Naive thymus-derived CD4-positive, alpha-beta T cell (primary cell): ENCODE measurements at regions not wholly inside any gene's neighbourhood (a gene's known extent, or its start where the extent isn't known, plus 50 kb on each side); places are given as distances from the start of the nearest gene placed in this dataset.
A peak's percentile ranks its signal among the peaks of the same experiment; 100 is the strongest.
"Not testable (repeated sequence)": the region's sequence is repeated elsewhere in the genome, so short reads cannot be mapped to it uniquely, and the experiment has no call there.

Source experiments
- ATAC-seq: fragments of 150-1000 bp; cut with Tn5 transposase; 2 replicates; pipeline ENCODE4 v1.10.0; 2021; ENCODE audit warnings: mild to moderate bottlenecking, moderate library complexity
- CTCF ChIA-PET: fragments of 350-600 bp; sonication (Branson Sonifier 250); formaldehyde crosslinking; loops from one replicate; lab custom pipeline; 2021; ENCODE audit warnings: antibody characterized with exemption; lab: Charles Lee
- POLR2A ChIA-PET: fragments of 350-600 bp; sonication (Branson Sonifier 250); formaldehyde crosslinking; loops from one replicate; lab custom pipeline; 2021; ENCODE audit warnings: antibody characterized with exemption, inconsistent platforms; lab: Charles Lee
- DNase-seq, 9 donors: peaks; one replicate each; pipeline versions ENCODE4 v3.0.0 to v3.0.0-alpha.2; 2020 to 2022; ENCODE audit warnings: mixed read lengths in 1 of 9
- H3K27ac ChIP-seq: one replicate; pipeline ENCODE4 v1.7.0; 2013; ENCODE audit warnings: mild to moderate bottlenecking, low read depth, low read length, moderate library complexity
- H3K27me3 ChIP-seq, 2 donors: one replicate each; pipeline ENCODE4 v1.7.0; 2013; ENCODE audit warnings: low read length in 2 of 2, mild to moderate bottlenecking in 2 of 2, moderate library complexity in 2 of 2; ENCODE audit not compliant: control insufficient read depth in 2 of 2, insufficient read depth in 2 of 2
- H3K36me3 ChIP-seq, 3 experiments: 1 replicate in 2 of 3; 2 replicates in 1 of 3; pipeline ENCODE4 v1.7.0; 2013; ENCODE audit warnings: low read length in 3 of 3, mild to moderate bottlenecking in 3 of 3, moderate library complexity in 1 of 3; ENCODE audit not compliant: insufficient read depth in 3 of 3, control insufficient read depth in 2 of 3
- H3K4me1 ChIP-seq, 2 donors: one replicate each; pipeline ENCODE4 v1.7.0; 2013; ENCODE audit warnings: low read length in 2 of 2, mild to moderate bottlenecking in 2 of 2, moderate library complexity in 1 of 2; ENCODE audit not compliant: control insufficient read depth in 2 of 2, insufficient read depth in 2 of 2
- H3K4me3 ChIP-seq: 2 replicates; pipeline ENCODE4 v1.7.0; 2013; ENCODE audit warnings: mild to moderate bottlenecking, low read length
- H3K9me3 ChIP-seq, 3 experiments: 1 replicate in 2 of 3; 2 replicates in 1 of 3; pipeline ENCODE4 v1.7.0; 2013; ENCODE audit warnings: low read length in 3 of 3; ENCODE audit not compliant: control insufficient read depth in 2 of 3
- H3K27ac Mint-ChIP-seq, 9 donors: one replicate each; pipeline ENCODE4 v1.8.0; 2020 to 2022; ENCODE audit warnings: mixed read lengths in 9 of 9, mild to moderate bottlenecking in 8 of 9, moderate library complexity in 5 of 9, inconsistent platforms in 2 of 9
- H3K27me3 Mint-ChIP-seq, 5 donors: one replicate each; pipeline ENCODE4 v1.8.0; 2021 to 2022; ENCODE audit warnings: mixed read lengths in 5 of 5, mild to moderate bottlenecking in 1 of 5
- H3K36me3 Mint-ChIP-seq, 5 donors: one replicate each; pipeline ENCODE4 v1.8.0; 2020 to 2022; ENCODE audit warnings: mixed read lengths in 5 of 5, mild to moderate bottlenecking in 3 of 5, inconsistent platforms in 1 of 5
- H3K4me1 Mint-ChIP-seq, 7 donors: one replicate each; pipeline ENCODE4 v1.8.0; 2020 to 2022; ENCODE audit warnings: mixed read lengths in 7 of 7, mild to moderate bottlenecking in 3 of 7, inconsistent platforms in 1 of 7
- H3K4me3 Mint-ChIP-seq, 10 donors: one replicate each; pipeline ENCODE4 v1.8.0; 2020 to 2022; ENCODE audit warnings: mild to moderate bottlenecking in 10 of 10, mixed read lengths in 10 of 10, moderate library complexity in 6 of 10, inconsistent platforms in 2 of 10
- H3K9me3 Mint-ChIP-seq, 11 donors: one replicate each; pipeline ENCODE4 v1.8.0; 2020 to 2022; ENCODE audit warnings: mixed read lengths in 11 of 11, mild to moderate bottlenecking in 4 of 11, inconsistent platforms in 1 of 11, moderate library complexity in 1 of 11
- intact Hi-C, 2 donors: fragments of 100-400 bp; cut with micrococcal nuclease; formaldehyde crosslinking; loops; one replicate each; pipeline ENCODE4 v1.15.1; 2023

DNA sequence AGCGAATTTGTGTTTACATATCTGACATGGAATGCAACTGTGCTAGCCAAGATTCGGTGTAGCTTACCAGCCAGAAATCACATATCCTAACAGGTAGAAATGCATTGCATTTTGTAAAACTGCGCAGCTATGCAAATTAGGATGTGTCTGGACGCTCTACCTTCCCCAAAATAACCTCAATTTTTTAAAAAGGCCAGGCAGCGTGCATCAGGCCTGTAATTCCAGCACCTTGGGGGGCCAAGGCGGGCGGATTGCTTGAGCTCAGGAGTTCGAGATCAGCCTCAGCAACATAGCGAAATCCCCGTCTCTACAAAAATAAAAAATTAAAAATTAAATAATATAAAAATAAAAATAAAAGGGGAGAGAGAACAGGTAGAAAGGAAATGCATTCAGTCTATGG is 305.0 kb downstream of the TYW1 start:
- H3K27ac Mint-ChIP-seq: peak overlapping the region in 6 of 9 donors; percentile 97 to 99 (median 98)
- intact Hi-C loops: loop anchor here (1.0 to 10.0 kb wide), 19 partner anchors 137 to 1549 kb away; partner anchors contain the start of genes GUSB (in 2 of the 2), TMEM248 (in 2 of the 2), CRCP (in 1 of the 2) and KCTD7 (in 1 of the 2)
- no peaks in the 10 kb centered on the region for H3K9me3 Mint-ChIP-seq
- Histone ChIP-seq H3K4me1 (peaks cover 3 to 7% of the 10 kb centered on the region in 2 donors), H3K4me3 (peak overlapping the region; percentile 74), H3K9me3 (no peaks in the 10 kb centered on the region), H3K36me3 (peaks cover 0 to 9% (median 0%) of the 10 kb centered on the region in 3 experiments), H3K27me3 (no peaks in the 10 kb centered on the region), H3K27ac (peak overlapping the region; percentile 88)
- ChIA-PET CTCF (interaction anchor here (0.8 to 1.2 kb wide), 2 partner anchors 172 to 261 kb away, joined by 3 to 5 read pairs; no protein-coding TSS in a partner anchor), POLR2A (interaction anchor here (0.8 to 1.4 kb wide), 5 partner anchors 15 to 808 kb away, joined by 3 to 5 read pairs (median 3); partner anchors contain the start of genes SBDS and TYW1)
- no peaks in the 10 kb centered on the region for H3K27me3 Mint-ChIP-seq
- peaks cover 0 to 7% (median 4%) of the 10 kb centered on the region in 5 donors for H3K36me3 Mint-ChIP-seq
- H3K4me1 Mint-ChIP-seq: peaks cover 10 to 36% (median 25%) of the 10 kb centered on the region in 7 donors
- DNase-seq: no peak
- ATAC-seq: no peak
- peak overlapping the region; percentile 89 to 99 (median 96) for H3K4me3 Mint-ChIP-seq

DNA sequence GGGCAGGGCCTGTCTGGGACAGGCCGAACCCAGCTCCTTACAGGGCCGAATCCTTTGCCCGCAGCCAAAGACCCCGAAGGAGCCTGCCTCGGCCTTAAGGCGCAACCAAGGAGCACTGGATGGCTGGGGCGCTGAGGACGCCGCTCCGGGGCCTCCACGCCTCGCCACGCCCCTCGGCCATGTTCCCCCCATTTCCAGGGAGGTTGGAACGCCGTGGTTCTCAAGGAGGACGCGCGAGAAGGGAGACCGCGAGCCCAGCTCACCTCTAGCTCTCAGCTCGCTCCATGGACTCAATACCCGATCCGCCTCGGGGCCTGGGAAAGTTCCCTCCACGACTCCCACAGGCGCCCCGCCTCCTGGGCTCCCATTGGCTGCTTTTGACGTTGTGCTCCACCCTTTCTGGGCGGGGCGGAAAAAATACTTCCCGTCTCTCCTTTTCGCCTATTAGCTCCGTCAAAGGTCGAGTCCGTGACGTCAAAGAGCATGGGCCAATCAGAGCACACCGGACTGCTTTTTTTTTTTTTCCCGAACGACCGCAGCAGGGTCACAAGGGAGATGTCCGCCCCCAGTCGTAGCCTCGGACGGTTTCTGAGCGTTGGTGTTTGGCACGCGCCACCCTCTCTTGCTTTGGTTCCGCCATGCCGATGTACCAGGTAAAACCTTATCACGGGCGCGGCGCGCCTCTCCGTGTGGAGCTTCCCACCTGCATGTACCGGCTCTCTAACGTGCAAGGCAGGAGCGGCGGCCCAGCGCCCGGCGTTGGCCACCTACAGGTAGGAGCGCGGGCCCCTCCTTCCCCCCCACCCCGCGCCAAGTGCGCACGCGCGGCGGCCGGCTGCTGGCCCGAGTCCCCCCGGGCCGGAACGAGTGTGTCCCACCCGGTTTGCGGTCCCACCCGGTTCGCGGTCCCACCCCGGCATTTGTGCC is 305.7 kb downstream of the TYW1 start:
- peaks cover 3 to 7% of the 10 kb centered on the region in 2 donors for H3K4me1 ChIP-seq
- H3K27me3 ChIP-seq: no peaks in the 10 kb centered on the region
- Mint-ChIP-seq H3K4me1 (peaks cover 10 to 36% (median 25%) of the 10 kb centered on the region in 7 donors), H3K9me3 (no peaks in the 10 kb centered on the region), H3K27me3 (no peaks in the 10 kb centered on the region), H3K36me3 (peaks cover 0 to 8% (median 4%) of the 10 kb centered on the region in 5 donors), H3K27ac (peak overlapping the region; percentile 87 to 99 (median 98)), H3K4me3 (peak overlapping the region; percentile 89 to 99 (median 96))
- intact Hi-C loops: loop anchor here (1.0 to 10.0 kb wide), 19 partner anchors 138 to 1550 kb away; partner anchors contain the start of genes GUSB (in 2 of the 2), TMEM248 (in 2 of the 2), CRCP (in 1 of the 2) and KCTD7 (in 1 of the 2)
- H3K36me3 ChIP-seq: peaks cover 0 to 11% (median 0%) of the 10 kb centered on the region in 3 experiments
- ATAC-seq (peak; percentile 89), DNase-seq (peak; percentile 90 to 97 (median 95))
- H3K27ac ChIP-seq: peak overlapping the region; percentile 88
- H3K9me3 ChIP-seq: no peaks in the 10 kb centered on the region
- ChIA-PET CTCF (interaction anchor here (0.8 to 1.2 kb wide), 2 partner anchors 173 to 262 kb away, joined by 3 to 5 read pairs; no protein-coding TSS in a partner anchor), POLR2A (interaction anchor here (0.7 to 1.4 kb wide), 8 partner anchors 14 to 889 kb away, joined by 3 to 7 read pairs (median 4); partner anchors contain the start of genes SBDS, TMEM248 and TYW1)
- peak overlapping the region; percentile 74 for H3K4me3 ChIP-seq

GRCh38 chr7:67304846-67305245 is 308.2 kb downstream of the TYW1 start:
- H3K36me3 ChIP-seq: peaks cover 8 to 36% (median 10%) of the 10 kb centered on the region in 3 experiments
- not testable (repeated sequence) for ATAC-seq
- intact Hi-C loops: loop anchor here (5.0 to 10.0 kb wide), 12 partner anchors 140 to 1553 kb away; partner anchors contain the start of genes GUSB (in 2 of the 2), KCTD7 (in 1 of the 2), RABGEF1 (in 1 of the 2) and TMEM248 (in 1 of the 2)

DNA sequence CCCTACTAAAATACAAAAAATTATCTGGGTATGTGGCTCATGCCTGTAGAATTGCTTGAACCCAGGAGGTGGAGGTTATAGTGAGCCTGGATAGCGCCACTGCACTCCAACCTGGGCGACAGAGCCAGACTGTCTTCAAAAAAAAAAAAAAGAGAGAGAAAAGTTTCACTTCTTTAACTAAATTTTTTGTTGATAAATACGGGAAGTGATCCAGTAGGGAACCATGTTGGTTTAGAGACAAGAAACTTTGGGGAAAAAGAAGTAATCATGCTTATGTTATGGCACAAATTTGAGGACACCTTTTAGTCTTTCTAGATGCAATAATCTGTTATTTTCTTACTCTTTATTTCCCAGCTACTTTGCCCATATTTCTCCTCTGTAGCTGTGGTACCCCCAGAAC is 309.7 kb downstream of the TYW1 start:
- Histone ChIP-seq H3K4me3 (no peak overlapping the region), H3K36me3 (peaks cover 15 to 51% (median 17%) of the 10 kb centered on the region in 3 experiments), H3K27me3 (no peaks in the 10 kb centered on the region), H3K4me1 (peaks cover 3 to 7% of the 10 kb centered on the region in 2 donors), H3K27ac (no peak overlapping the region), H3K9me3 (no peaks in the 10 kb centered on the region)
- DNase-seq: no peak
- no peak overlapping the region for H3K27ac Mint-ChIP-seq
- no peaks in the 10 kb centered on the region for H3K27me3 Mint-ChIP-seq
- no peak overlapping the region for H3K4me3 Mint-ChIP-seq
- intact Hi-C loops: loop anchor here (10.0 kb wide), 8 partner anchors 142 to 1552 kb away; partner anchors contain the start of genes KCTD7 (in 1 of the 2) and RABGEF1 (in 1 of the 2)
- H3K9me3 Mint-ChIP-seq: no peaks in the 10 kb centered on the region
- peaks cover 12 to 25% (median 17%) of the 10 kb centered on the region in 7 donors for H3K4me1 Mint-ChIP-seq
- ChIA-PET CTCF (no interaction called here), POLR2A (no interaction called here)
- ATAC-seq: no peak
- peaks cover 10 to 33% (median 23%) of the 10 kb centered on the region in 5 donors for H3K36me3 Mint-ChIP-seq

More at GRCh38 chr7:67304846-67305245, 308.2 kb downstream of the TYW1 start:
- H3K27ac Mint-ChIP-seq: peak overlapping the region in 1 of 9 donors; percentile 23
- H3K4me3 ChIP-seq, POLR2A ChIA-PET, H3K9me3 ChIP-seq, CTCF ChIA-PET, H3K27me3 Mint-ChIP-seq, H3K27ac ChIP-seq, H3K27me3 ChIP-seq, DNase-seq, H3K4me1 ChIP-seq, H3K9me3 Mint-ChIP-seq: not testable (repeated sequence)
- peaks cover 10 to 36% (median 25%) of the 10 kb centered on the region in 7 donors for H3K4me1 Mint-ChIP-seq
- H3K36me3 Mint-ChIP-seq: peaks cover 3 to 19% (median 11%) of the 10 kb centered on the region in 5 donors
- peak overlapping the region in 5 of 10 donors; percentile 8 to 63 (median 40) for H3K4me3 Mint-ChIP-seq

DNA sequence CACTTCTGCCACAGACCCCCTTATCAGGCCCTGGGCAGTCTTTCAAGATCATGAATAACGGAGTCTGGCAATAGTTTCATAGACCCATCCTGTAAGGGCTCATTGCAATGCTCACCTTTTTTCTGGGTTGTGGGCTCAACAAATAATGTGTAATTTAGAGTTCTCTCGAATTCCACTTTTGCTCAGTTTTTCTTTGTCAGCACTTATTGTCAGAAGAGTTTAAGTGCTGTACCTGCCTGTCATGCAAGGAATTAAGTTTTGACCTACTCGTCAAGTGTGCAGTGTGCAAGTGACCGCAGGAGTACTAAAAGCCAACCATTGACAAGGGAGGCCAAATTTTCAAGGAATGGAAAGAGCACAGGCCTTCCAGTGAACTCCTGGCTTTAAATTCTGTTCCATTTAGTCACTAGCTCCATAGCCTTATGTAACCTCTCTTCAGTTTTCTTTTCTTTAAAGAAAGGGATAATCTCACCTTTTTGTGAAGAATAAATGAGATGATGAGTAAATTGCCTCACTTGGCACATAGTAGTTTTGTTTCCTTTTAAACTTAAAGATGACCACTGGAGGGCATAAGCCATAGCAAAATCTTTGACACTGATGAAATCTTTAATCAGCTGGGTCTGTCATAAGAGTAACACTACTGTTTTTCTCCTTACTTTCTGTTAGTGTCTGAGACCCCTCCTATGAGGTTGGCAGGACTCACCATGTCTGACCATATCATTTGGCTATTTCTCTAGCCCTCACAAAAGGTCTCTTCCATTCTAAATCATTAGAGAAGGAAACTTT is 313.3 kb downstream of the TYW1 start:
- H3K36me3 Mint-ChIP-seq: peaks cover 14 to 57% (median 30%) of the 10 kb centered on the region in 5 donors
- POLR2A ChIA-PET: no interaction called here
- no peak overlapping the region for H3K4me3 ChIP-seq
- no peaks in the 10 kb centered on the region for H3K9me3 Mint-ChIP-seq
- no peaks in the 10 kb centered on the region for H3K27me3 ChIP-seq
- intact Hi-C loops: loop anchor here (10.0 kb wide), 8 partner anchors 145 to 1555 kb away; partner anchors contain the start of genes KCTD7 (in 1 of the 2) and RABGEF1 (in 1 of the 2)
- H3K27me3 Mint-ChIP-seq: no peaks in the 10 kb centered on the region
- H3K27ac Mint-ChIP-seq: peak overlapping the region in 1 of 9 donors; percentile 1
- CTCF ChIA-PET: no interaction called here
- no peaks in the 10 kb centered on the region for H3K9me3 ChIP-seq
- H3K4me1 Mint-ChIP-seq: peaks cover 7 to 12% (median 9%) of the 10 kb centered on the region in 7 donors
- DNase-seq (no peak), ATAC-seq (no peak)
- no peak overlapping the region for H3K27ac ChIP-seq
- no peak overlapping the region for H3K4me3 Mint-ChIP-seq
- peaks cover 15 to 78% (median 19%) of the 10 kb centered on the region in 3 experiments for H3K36me3 ChIP-seq
- no peaks in the 10 kb centered on the region for H3K4me1 ChIP-seq
